Astrocyte of the spinal cord (primary cell): ENCODE measurements at regions not wholly inside any gene's neighbourhood (a gene's known extent, or its start where the extent isn't known, plus 50 kb on each side); places are given as distances from the start of the nearest gene placed in this dataset.

Source experiments
- DNase-seq: peaks from one replicate; pipeline ENCODE4 v3.0.0; 2011; ENCODE audit warnings: low read depth, low spot score
- H3K4me3 ChIP-seq: 2 replicates; pipeline ENCODE4 v1.5.1; 2011; ENCODE audit warnings: low read depth, mild to moderate bottlenecking, low read length, moderate library complexity
- CTCF ChIP-seq: IDR thresholded peaks from 2 replicates; pipeline ENCODE4 v1.5.1; 2012; ENCODE audit warnings: low read depth, mild to moderate bottlenecking, low read length, inconsistent platforms
- in situ Hi-C: cut with HindIII; loops from 2 replicates; pipeline ENCODE4 v1.10.0; 2017; ENCODE audit warnings: low sequenced_read_pairs

DNA sequence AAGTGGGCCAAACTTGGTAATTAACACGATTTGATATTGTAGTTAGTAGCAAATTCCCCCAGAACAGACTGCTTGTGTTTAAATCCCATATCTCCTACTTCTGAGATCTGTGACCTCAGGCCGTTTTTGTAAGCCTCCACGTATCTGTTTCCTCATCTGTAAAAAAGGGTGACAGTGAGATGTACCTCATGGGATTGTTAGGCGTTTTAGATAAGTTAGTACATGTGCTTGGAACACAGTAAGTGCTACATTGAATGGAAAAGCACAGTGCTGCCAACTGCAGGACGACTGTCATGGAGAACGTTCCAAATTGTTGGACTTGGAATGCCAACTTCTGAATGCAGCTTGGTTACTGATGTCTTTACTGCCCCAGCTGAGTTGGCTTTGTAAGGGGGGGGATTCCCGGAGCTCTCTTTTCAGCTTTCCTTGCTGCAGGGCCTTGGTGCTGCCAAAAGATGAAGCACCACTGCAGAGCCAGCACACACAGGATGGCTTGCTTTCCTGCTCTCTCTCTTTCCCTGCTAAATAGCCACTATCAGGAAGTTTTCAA, 108.6 kb downstream of the OPN5 start:
- no peak for TF ChIP-seq CTCF
- in situ Hi-C loops, result no loop called here
- DNase-seq, result no peak

GRCh38 chr6:47879015-47879414, 97.2 kb downstream of the OPN5 start:
- DNase-seq, result no peak
- in situ Hi-C loops, result no loop called here
- no peak for TF ChIP-seq CTCF
- H3K4me3 ChIP-seq, result no peak overlapping the region

More for the DNA sequence above, 108.6 kb downstream of the OPN5 start:
- no peak overlapping the region for H3K4me3 ChIP-seq
